ENCODE measurements at regions not wholly inside any gene's neighbourhood (a gene's known extent, or its start where the extent isn't known, plus 50 kb on each side); places are given as distances from the start of the nearest gene placed in this dataset.

GRCh38 chr11:76276046-76276780, 69.9 kb upstream of the WNT11 start:
- DNase-seq, result no peak

DNA sequence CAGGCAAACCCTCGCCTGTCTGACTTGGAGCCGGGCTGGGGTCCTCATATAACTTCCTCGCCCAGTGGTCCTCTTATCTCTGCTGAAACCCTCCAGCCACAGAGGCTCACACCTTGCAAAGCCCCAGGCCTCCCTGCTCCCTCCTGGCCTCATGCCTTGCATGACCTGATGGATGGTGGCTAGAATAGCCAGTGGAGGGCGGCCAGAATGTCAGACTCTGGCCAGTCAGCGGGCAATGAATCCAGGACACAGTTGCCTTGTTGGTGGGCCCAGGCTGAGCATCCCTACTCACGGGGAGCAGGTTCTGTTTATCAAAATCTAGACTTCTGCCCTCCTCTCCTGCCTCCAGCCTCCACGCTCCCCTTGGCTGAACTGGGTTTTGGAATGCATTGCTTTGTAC, 69.1 kb upstream of the WNT11 start:
- no peak for DNase-seq

GRCh38 chr11:76271068-76271467, 64.8 kb upstream of the WNT11 start:
- DNase-seq, result no peak

- no peak for DNase-seq
Measured at GRCh38 chr11:76270389-76270788, 64.1 kb upstream of the WNT11 start.

DNA sequence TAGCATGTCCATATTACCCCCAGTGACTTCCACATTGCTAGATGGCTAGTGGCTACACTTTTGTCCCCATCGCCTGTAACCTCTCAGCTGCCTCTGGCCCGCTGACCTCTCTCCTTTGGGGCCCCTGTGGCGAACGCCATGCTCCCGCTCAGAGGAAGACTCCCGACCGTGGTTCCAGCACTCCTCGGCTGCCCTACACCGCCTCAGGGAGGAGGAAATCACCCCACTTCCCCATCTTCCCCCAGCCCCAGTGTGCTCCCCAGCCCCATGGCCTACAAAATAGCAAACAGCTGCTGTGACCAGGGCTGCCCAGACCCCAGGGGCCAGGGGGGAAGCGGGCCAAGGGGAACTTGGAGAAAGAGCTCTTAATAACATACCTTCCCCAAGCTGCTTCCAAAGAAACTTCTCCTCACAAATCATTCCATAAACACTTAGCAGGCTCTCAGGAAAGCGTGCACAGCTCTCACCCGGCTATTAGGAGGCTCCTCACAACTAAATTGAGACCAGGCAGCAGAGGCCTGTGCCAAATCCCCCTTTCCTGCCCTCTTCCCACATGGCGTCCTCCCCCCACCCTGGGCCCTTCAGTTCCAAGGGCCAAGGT, 63.5 kb upstream of the WNT11 start:
- no peak for DNase-seq

DNA sequence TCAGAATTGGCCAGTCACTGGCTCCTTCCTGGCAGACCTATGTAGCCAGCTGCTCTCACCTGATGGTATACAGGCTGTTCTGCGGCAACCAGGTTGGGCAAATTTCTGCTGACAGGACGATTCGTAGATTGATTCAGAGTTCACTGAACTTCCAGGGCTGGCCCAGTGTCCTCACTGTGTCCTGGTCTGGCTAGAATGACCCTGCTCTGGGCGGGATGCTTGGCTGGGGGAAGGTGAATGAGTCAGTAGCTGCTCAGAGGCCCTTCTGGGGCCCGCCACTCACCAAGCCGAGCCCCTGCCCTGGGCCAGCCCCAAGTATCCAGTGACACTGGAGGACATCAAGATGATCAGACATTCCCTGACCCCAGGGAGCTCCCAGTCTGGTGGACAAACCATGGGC, 62.9 kb upstream of the WNT11 start:
- DNase-seq, result no peak

GRCh38 chr11:76268498-76268897, 62.2 kb upstream of the WNT11 start:
- DNase-seq, result no peak

GRCh38 chr11:76267556-76267955, 61.3 kb upstream of the WNT11 start:
- no peak for DNase-seq

- DNase-seq, result no peak
Measured at GRCh38 chr11:76266286-76267100, 60.2 kb upstream of the WNT11 start.

GRCh38 chr11:76265771-76266241, 59.5 kb upstream of the WNT11 start:
- DNase-seq, result no peak

- no peak for DNase-seq
Measured at GRCh38 chr11:76263657-76264056, 57.4 kb upstream of the WNT11 start.

GRCh38 chr11:76263166-76263565, 56.9 kb upstream of the WNT11 start:
- no peak for DNase-seq

- DNase-seq, result no peak
Measured at GRCh38 chr11:76260296-76260925, 54.1 kb upstream of the WNT11 start.

DNA sequence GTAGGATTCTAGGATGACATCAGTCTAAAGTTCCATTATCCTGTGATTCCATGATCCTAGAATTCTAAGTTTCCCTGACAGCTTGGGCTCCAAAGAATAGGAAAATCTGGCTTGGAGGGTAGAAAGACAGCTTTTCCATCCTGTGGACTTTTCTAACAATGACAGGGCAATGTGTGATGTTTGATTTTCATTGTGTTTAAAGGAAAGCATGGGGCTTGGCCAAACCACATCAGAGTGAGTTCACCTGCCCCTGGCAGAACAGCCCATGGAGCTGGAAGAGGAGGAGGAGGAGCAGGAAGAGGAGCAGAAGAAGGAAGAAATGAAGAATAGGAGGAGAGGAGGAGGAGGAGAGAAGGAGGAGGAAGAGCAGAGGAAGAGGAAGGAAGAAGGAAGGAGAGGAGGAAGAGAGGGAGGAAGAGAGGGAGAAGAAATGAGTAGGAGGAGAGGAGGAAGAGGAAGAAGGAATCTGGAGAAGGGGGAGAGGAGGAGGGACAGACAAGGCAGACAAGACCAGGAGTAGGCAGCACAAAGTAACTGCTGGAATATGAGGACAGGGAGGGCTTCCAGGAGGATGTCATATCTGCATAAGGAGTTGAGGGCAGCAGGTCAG, 53.1 kb upstream of the WNT11 start:
- no peak for DNase-seq

GRCh38 chr11:76257074-76257719, 50.9 kb upstream of the WNT11 start:
- no peak for DNase-seq

GRCh38 chr11:76256448-76256847, 50.1 kb upstream of the WNT11 start:
- peak; percentile 7 for DNase-seq
